GM18868 (cell line): ENCODE measurements at regions not wholly inside any gene's neighbourhood (a gene's known extent, or its start where the extent isn't known, plus 50 kb on each side); places are given as distances from the start of the nearest gene placed in this dataset.
A peak's percentile ranks its signal among the peaks of the same experiment; 100 is the strongest.
"Not testable (repeated sequence)": the region's sequence is repeated elsewhere in the genome, so short reads cannot be mapped to it uniquely, and the experiment has no call there.

Experiments
- ATAC-seq: cut with Tn5 transposase; IDR thresholded peaks from one replicate; pipeline ENCODE4 v1.9.1; 2021; ENCODE audit warnings: mild to moderate bottlenecking, moderate library complexity; ENCODE audit not compliant: unreplicated experiment

- no peak for ATAC-seq
These were observed 1057.7 kb upstream of the PCDH20 start for GRCh38 chr13:62473190-62473943.

GRCh38 chr13:62453761-62454160, 1038.1 kb upstream of the PCDH20 start:
- no peak for ATAC-seq

- no peak for ATAC-seq
These were observed 1035.1 kb upstream of the PCDH20 start for GRCh38 chr13:62450759-62451158.

GRCh38 chr13:62447771-62448382, 1032.2 kb upstream of the PCDH20 start:
- ATAC-seq: not testable (repeated sequence)

GRCh38 chr13:62444805-62445204, 1029.2 kb upstream of the PCDH20 start:
- ATAC-seq: no peak

GRCh38 chr13:62434081-62434480, 1018.4 kb upstream of the PCDH20 start:
- ATAC-seq: no peak

GRCh38 chr13:62433660-62434059, 1018.0 kb upstream of the PCDH20 start:
- ATAC-seq: peak; percentile 58

GRCh38 chr13:62432906-62433305, 1017.3 kb upstream of the PCDH20 start:
- ATAC-seq: no peak

GRCh38 chr13:62432295-62432694, 1016.6 kb upstream of the PCDH20 start:
- ATAC-seq: no peak

- no peak for ATAC-seq
These were observed 1016.2 kb upstream of the PCDH20 start for GRCh38 chr13:62431852-62432251.

- ATAC-seq: no peak
These were observed 1003.2 kb upstream of the PCDH20 start for GRCh38 chr13:62418872-62419271.

- ATAC-seq: no peak
These were observed 1002.7 kb upstream of the PCDH20 start for GRCh38 chr13:62418376-62418775.

GRCh38 chr13:62407871-62408270, 992.2 kb upstream of the PCDH20 start:
- ATAC-seq: no peak

- ATAC-seq: no peak
These were observed 972.9 kb upstream of the PCDH20 start for GRCh38 chr13:62388515-62388914.

GRCh38 chr13:62387647-62388046, 972.0 kb upstream of the PCDH20 start:
- ATAC-seq: no peak

GRCh38 chr13:62379241-62379640, 963.6 kb upstream of the PCDH20 start:
- not testable (repeated sequence) for ATAC-seq

GRCh38 chr13:62377838-62378237, 962.2 kb upstream of the PCDH20 start:
- no peak for ATAC-seq

GRCh38 chr13:62375653-62376052, 960.0 kb upstream of the PCDH20 start:
- no peak for ATAC-seq

- no peak for ATAC-seq
These were observed 956.1 kb upstream of the PCDH20 start for GRCh38 chr13:62371737-62372136.

- not testable (repeated sequence) for ATAC-seq
These were observed 952.3 kb upstream of the PCDH20 start for GRCh38 chr13:62367971-62368370.

- ATAC-seq: no peak
These were observed 945.0 kb upstream of the PCDH20 start for GRCh38 chr13:62360609-62361008.

- no peak for ATAC-seq
These were observed 942.9 kb upstream of the PCDH20 start for GRCh38 chr13:62358646-62358932.
